AG09319 (cell line): ENCODE measurements at regions not wholly inside any gene's neighbourhood (a gene's known extent, or its start where the extent isn't known, plus 50 kb on each side); places are given as distances from the start of the nearest gene placed in this dataset.
A peak's percentile ranks its signal among the peaks of the same experiment; 100 is the strongest.

Source experiments
- DNase-seq: peaks from one replicate; pipeline ENCODE4 v3.0.0-alpha.2; 2010; ENCODE audit warnings: low read depth; ENCODE audit errors: extremely low read depth
- CTCF ChIP-seq: IDR thresholded peaks from 2 replicates; pipeline ENCODE4 v1.5.1; 2011; ENCODE audit warnings: low read depth, mild to moderate bottlenecking, inconsistent platforms, low read length, moderate library complexity

- TF ChIP-seq CTCF: peak; percentile 32
- DNase-seq: no peak
These were observed 49.9 kb upstream of the STEAP1B start for GRCh38 chr7:22549667-22550513.
